Neural progenitor cell (in vitro differentiated cells): ENCODE measurements at regions not wholly inside any gene's neighbourhood (a gene's known extent, or its start where the extent isn't known, plus 50 kb on each side); places are given as distances from the start of the nearest gene placed in this dataset.

ENCODE experiments used
- DNase-seq: peaks from one replicate; pipeline ENCODE4 v3.0.0-alpha.2; 2016; ENCODE audit warnings: low spot score
- H2AFZ ChIP-seq: fragments of 200-600 bp; sonication (generic); replicated peaks from 2 replicates; pipeline ENCODE4 v1.6.1; 2016; ENCODE audit warnings: antibody characterized with exemption
- H3F3A ChIP-seq: fragments of 200-600 bp; sonication (generic); 2 replicates; pipeline ENCODE4 v1.6.1; 2016; ENCODE audit warnings: antibody characterized with exemption, low read depth
- H3K27ac ChIP-seq: fragments of 200-600 bp; sonication (generic); 2 replicates; pipeline ENCODE4 v1.5.1; 2016; ENCODE audit warnings: mild to moderate bottlenecking
- H3K27me3 ChIP-seq: fragments of 200-600 bp; sonication (generic); 2 replicates; pipeline ENCODE4 v1.6.1; 2016; ENCODE audit warnings: mild to moderate bottlenecking, moderate library complexity
- H3K36me3 ChIP-seq: fragments of 200-600 bp; sonication (generic); 2 replicates; pipeline ENCODE4 v1.5.1; 2016
- H3K4me1 ChIP-seq: fragments of 200-600 bp; sonication (generic); 2 replicates; pipeline ENCODE4 v1.6.1; 2016; ENCODE audit warnings: mixed run types
- H3K4me2 ChIP-seq: fragments of 200-600 bp; sonication (generic); 2 replicates; pipeline ENCODE4 v1.6.1; 2016
- H3K4me3 ChIP-seq: fragments of 200-600 bp; sonication (generic); 2 replicates; pipeline ENCODE4 v1.5.1; 2016
- H3K79me2 ChIP-seq: fragments of 200-600 bp; sonication (generic); 2 replicates; pipeline ENCODE4 v1.6.1; 2016; ENCODE audit warnings: low read depth
- H3K9ac ChIP-seq: fragments of 200-600 bp; sonication (generic); 2 replicates; pipeline ENCODE4 v1.6.1; 2016
- H3K9me3 ChIP-seq: fragments of 200-600 bp; sonication (generic); 2 replicates; pipeline ENCODE4 v1.5.1; 2016; ENCODE audit warnings: low read depth
- H4K20me1 ChIP-seq: fragments of 200-600 bp; sonication (generic); 2 replicates; pipeline ENCODE4 v1.6.1; 2016; ENCODE audit warnings: low read depth
- H3K27ac Mint-ChIP-seq: 3 replicates; pipeline ENCODE4 v1.8.0; 2021; ENCODE audit warnings: mixed read lengths
- H3K27me3 Mint-ChIP-seq: 2 replicates; pipeline ENCODE4 v1.8.0; 2022; ENCODE audit warnings: low read depth, mild to moderate bottlenecking, inconsistent platforms, moderate library complexity, mixed read lengths; ENCODE audit not compliant: insufficient read depth
- H3K36me3 Mint-ChIP-seq: 3 replicates; pipeline ENCODE4 v1.8.0; 2021; ENCODE audit warnings: mixed read lengths
- H3K4me1 Mint-ChIP-seq: 3 replicates; pipeline ENCODE4 v1.8.0; 2021; ENCODE audit warnings: mixed read lengths
- H3K4me3 Mint-ChIP-seq: 3 replicates; pipeline ENCODE4 v1.8.0; 2021; ENCODE audit warnings: mild to moderate bottlenecking, moderate library complexity, mixed read lengths
- H3K9me3 Mint-ChIP-seq: 3 replicates; pipeline ENCODE4 v1.8.0; 2020; ENCODE audit warnings: mixed read lengths
- CTCF ChIP-seq: fragments of 200-600 bp; sonication (generic); IDR thresholded peaks from 2 replicates; pipeline ENCODE4 v1.5.1; 2017; ENCODE audit warnings: antibody characterized with exemption, mild to moderate bottlenecking
- EZH2 ChIP-seq: fragments of 200-600 bp; sonication (generic); IDR thresholded peaks from 2 replicates; pipeline ENCODE4 v1.6.1; 2017; ENCODE audit warnings: antibody characterized with exemption, mild to moderate bottlenecking, moderate library complexity
- EZH2phosphoT487 ChIP-seq: fragments of 200-600 bp; sonication (generic); IDR thresholded peaks from 2 replicates; pipeline ENCODE4 v1.6.1; 2017; ENCODE audit warnings: antibody characterized with exemption

- H3K79me2 ChIP-seq = no peaks in the 10 kb centered on the region
- no peaks in the 10 kb centered on the region for H3K9me3 ChIP-seq
- Mint-ChIP-seq H3K36me3 (no peaks in the 10 kb centered on the region), H3K9me3 (peaks cover 5% of the 10 kb centered on the region), H3K4me1 (no peaks in the 10 kb centered on the region), H3K4me3 (no peak overlapping the region), H3K27me3 (no peaks in the 10 kb centered on the region), H3K27ac (no peak overlapping the region)
- TF ChIP-seq EZH2 = no peak
- no peak for TF ChIP-seq CTCF
- no peak for TF ChIP-seq EZH2phosphoT487
- no peak overlapping the region for H3K27ac ChIP-seq
- H3K9ac ChIP-seq = no peak overlapping the region
- no peak overlapping the region for H2AFZ ChIP-seq
- H3K36me3 ChIP-seq = no peaks in the 10 kb centered on the region
- no peaks in the 10 kb centered on the region for H3F3A ChIP-seq
- H3K4me2 ChIP-seq = no peak overlapping the region
- no peak for DNase-seq
- H3K4me1 ChIP-seq = no peaks in the 10 kb centered on the region
- H4K20me1 ChIP-seq = no peaks in the 10 kb centered on the region
- no peak overlapping the region for H3K4me3 ChIP-seq
- H3K27me3 ChIP-seq = no peaks in the 10 kb centered on the region
These were observed 66.4 kb upstream of the AGA start for GRCh38 chr4:177508662-177509061.

GRCh38 chr4:177509226-177509745 is 67.0 kb upstream of the AGA start:
- no peaks in the 10 kb centered on the region for H3K9me3 ChIP-seq
- no peaks in the 10 kb centered on the region for H3K4me1 ChIP-seq
- DNase-seq = no peak
- no peak overlapping the region for H3K4me2 ChIP-seq
- H3K27me3 ChIP-seq = no peaks in the 10 kb centered on the region
- Mint-ChIP-seq H3K27ac (no peak overlapping the region), H3K4me1 (no peaks in the 10 kb centered on the region), H3K36me3 (no peaks in the 10 kb centered on the region), H3K9me3 (peaks cover 5% of the 10 kb centered on the region), H3K4me3 (no peak overlapping the region), H3K27me3 (no peaks in the 10 kb centered on the region)
- no peaks in the 10 kb centered on the region for H4K20me1 ChIP-seq
- no peak overlapping the region for H3K9ac ChIP-seq
- H2AFZ ChIP-seq = no peak overlapping the region
- H3F3A ChIP-seq = no peaks in the 10 kb centered on the region
- no peak for TF ChIP-seq EZH2phosphoT487
- no peak for TF ChIP-seq EZH2
- TF ChIP-seq CTCF = no peak
- no peaks in the 10 kb centered on the region for H3K36me3 ChIP-seq
- no peak overlapping the region for H3K4me3 ChIP-seq
- H3K79me2 ChIP-seq = no peaks in the 10 kb centered on the region
- H3K27ac ChIP-seq = no peak overlapping the region

- H3K27ac Mint-ChIP-seq = no peak overlapping the region
- Histone ChIP-seq H3K4me1 (no peaks in the 10 kb centered on the region), H2AFZ (no peak overlapping the region)
These were observed 69.4 kb upstream of the AGA start for GRCh38 chr4:177511611-177512010.

More at GRCh38 chr4:177511611-177512010, 69.4 kb upstream of the AGA start:
- H3F3A ChIP-seq = no peaks in the 10 kb centered on the region
- no peaks in the 10 kb centered on the region for H3K27me3 ChIP-seq
- H3K9me3 ChIP-seq = no peaks in the 10 kb centered on the region
- DNase-seq = no peak
- no peak overlapping the region for H3K27ac ChIP-seq
- H3K4me3 ChIP-seq = no peak overlapping the region
- Mint-ChIP-seq H3K9me3 (no peaks in the 10 kb centered on the region), H3K36me3 (no peaks in the 10 kb centered on the region), H3K4me1 (no peaks in the 10 kb centered on the region), H3K27me3 (no peaks in the 10 kb centered on the region), H3K4me3 (no peak overlapping the region)
- H3K9ac ChIP-seq = no peak overlapping the region
- no peaks in the 10 kb centered on the region for H4K20me1 ChIP-seq
- no peak overlapping the region for H3K4me2 ChIP-seq
- TF ChIP-seq CTCF = no peak
- no peak for TF ChIP-seq EZH2
- no peak for TF ChIP-seq EZH2phosphoT487
- H3K79me2 ChIP-seq = no peaks in the 10 kb centered on the region
- no peaks in the 10 kb centered on the region for H3K36me3 ChIP-seq
